A673 (cell line): ENCODE measurements at regions not wholly inside any gene's neighbourhood (a gene's known extent, or its start where the extent isn't known, plus 50 kb on each side); places are given as distances from the start of the nearest gene placed in this dataset.

Experiments
- EZH2 ChIP-seq: fragments of 200-600 bp; sonication (generic); IDR thresholded peaks from 2 replicates; pipeline ENCODE4 v1.6.1; 2017; ENCODE audit warnings: borderline replicate concordance, low read depth, mild to moderate bottlenecking, mixed read lengths, antibody characterized with exemption, low read length; ENCODE audit not compliant: poor library complexity, severe bottlenecking
- TF ChIP-seq, protein P1 (sequence below): fragments of 300-800, 200-600 bp; sonication (generic); conservative IDR thresholded peaks from 2 replicates; pipeline ENCODE4 v1.5.1; 2017; ENCODE audit warnings: low read depth, mild to moderate bottlenecking, antibody characterized with exemption, low read length, moderate library complexity, mixed read lengths

DNA sequence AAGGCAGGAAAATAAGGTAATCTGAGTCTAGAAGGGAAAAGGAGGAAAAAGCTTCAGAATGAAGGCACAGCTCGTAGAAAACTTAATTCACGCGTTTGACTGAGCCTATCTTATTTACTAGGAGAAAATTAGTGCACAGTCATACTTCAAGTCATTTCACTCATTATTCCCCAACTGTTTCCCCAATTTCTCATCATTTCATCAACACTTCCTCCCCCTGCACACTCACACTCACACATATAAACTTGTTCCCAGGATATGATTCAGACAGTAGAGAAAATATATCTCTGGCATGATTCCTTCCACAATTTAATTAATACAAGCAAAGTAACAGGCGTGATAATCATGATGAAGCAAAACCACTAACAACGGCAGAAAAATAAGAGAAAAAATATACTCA lies 94.5 kb upstream of the F13A1 start:
- TF ChIP-seq, protein P1, sequence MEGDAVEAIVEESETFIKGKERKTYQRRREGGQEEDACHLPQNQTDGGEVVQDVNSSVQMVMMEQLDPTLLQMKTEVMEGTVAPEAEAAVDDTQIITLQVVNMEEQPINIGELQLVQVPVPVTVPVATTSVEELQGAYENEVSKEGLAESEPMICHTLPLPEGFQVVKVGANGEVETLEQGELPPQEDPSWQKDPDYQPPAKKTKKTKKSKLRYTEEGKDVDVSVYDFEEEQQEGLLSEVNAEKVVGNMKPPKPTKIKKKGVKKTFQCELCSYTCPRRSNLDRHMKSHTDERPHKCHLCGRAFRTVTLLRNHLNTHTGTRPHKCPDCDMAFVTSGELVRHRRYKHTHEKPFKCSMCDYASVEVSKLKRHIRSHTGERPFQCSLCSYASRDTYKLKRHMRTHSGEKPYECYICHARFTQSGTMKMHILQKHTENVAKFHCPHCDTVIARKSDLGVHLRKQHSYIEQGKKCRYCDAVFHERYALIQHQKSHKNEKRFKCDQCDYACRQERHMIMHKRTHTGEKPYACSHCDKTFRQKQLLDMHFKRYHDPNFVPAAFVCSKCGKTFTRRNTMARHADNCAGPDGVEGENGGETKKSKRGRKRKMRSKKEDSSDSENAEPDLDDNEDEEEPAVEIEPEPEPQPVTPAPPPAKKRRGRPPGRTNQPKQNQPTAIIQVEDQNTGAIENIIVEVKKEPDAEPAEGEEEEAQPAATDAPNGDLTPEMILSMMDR: no peak
- no peak for TF ChIP-seq EZH2
